Immature natural killer cell (primary cell): ENCODE measurements at regions not wholly inside any gene's neighbourhood (a gene's known extent, or its start where the extent isn't known, plus 50 kb on each side); places are given as distances from the start of the nearest gene placed in this dataset.

Source experiments
- DNase-seq, 3 donors: peaks; one replicate each; pipeline ENCODE4 v3.0.0; 2022; ENCODE audit warnings: mixed read lengths in 1 of 3
- H3K27ac Mint-ChIP-seq, 6 donors: one replicate each; pipeline ENCODE4 v1.8.0; 2020; ENCODE audit warnings: mixed read lengths in 6 of 6, mild to moderate bottlenecking in 5 of 6, inconsistent platforms in 4 of 6, moderate library complexity in 3 of 6
- H3K27me3 Mint-ChIP-seq, 3 donors: one replicate each; pipeline ENCODE4 v1.8.0; 2020 to 2021; ENCODE audit warnings: low read depth in 3 of 3, mild to moderate bottlenecking in 3 of 3, mixed read lengths in 3 of 3, moderate library complexity in 3 of 3, inconsistent platforms in 1 of 3
- H3K36me3 Mint-ChIP-seq, 3 donors: one replicate each; pipeline ENCODE4 v1.8.0; 2020; ENCODE audit warnings: mixed read lengths in 3 of 3, inconsistent platforms in 2 of 3, mild to moderate bottlenecking in 2 of 3
- H3K4me1 Mint-ChIP-seq, 2 donors: one replicate each; pipeline ENCODE4 v1.8.0; 2020; ENCODE audit warnings: inconsistent platforms in 2 of 2, mild to moderate bottlenecking in 2 of 2, mixed read lengths in 2 of 2, moderate library complexity in 1 of 2
- H3K4me3 Mint-ChIP-seq, 5 donors: one replicate each; pipeline ENCODE4 v1.8.0; 2020; ENCODE audit warnings: mild to moderate bottlenecking in 5 of 5, mixed read lengths in 5 of 5, inconsistent platforms in 3 of 5, moderate library complexity in 3 of 5
- H3K9me3 Mint-ChIP-seq, 6 donors: one replicate each; pipeline ENCODE4 v1.8.0; 2020; ENCODE audit warnings: mild to moderate bottlenecking in 6 of 6, mixed read lengths in 6 of 6, inconsistent platforms in 4 of 6, moderate library complexity in 3 of 6

DNA sequence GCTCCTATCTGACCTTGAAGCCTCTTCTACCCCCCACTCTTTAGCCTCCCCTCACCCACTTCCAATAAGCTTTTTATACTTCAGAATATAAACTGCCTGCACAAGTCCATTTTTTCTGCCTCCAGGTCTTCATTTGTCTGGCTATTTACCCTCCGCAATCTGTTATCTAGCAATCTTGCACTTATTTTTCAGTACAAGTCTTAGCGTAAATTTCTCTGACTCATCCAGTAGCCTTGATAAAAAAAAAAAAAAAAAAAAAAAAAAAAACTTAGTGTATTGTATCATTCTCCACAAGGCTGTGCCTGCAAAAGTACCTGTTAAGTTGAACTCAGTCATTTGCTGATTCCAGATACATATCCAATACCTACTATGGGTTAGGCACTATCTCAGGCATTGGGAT lies 219.5 kb upstream of the DKK2 start:
- no peaks in the 10 kb centered on the region for H3K36me3 Mint-ChIP-seq
- no peaks in the 10 kb centered on the region for H3K4me1 Mint-ChIP-seq
- H3K9me3 Mint-ChIP-seq = peaks cover 0 to 5% (median 2%) of the 10 kb centered on the region in 6 donors
- H3K27me3 Mint-ChIP-seq = peaks cover 0 to 1% (median 0%) of the 10 kb centered on the region in 3 donors
- H3K27ac Mint-ChIP-seq = no peak overlapping the region
- no peak for DNase-seq
- no peak overlapping the region for H3K4me3 Mint-ChIP-seq

DNA sequence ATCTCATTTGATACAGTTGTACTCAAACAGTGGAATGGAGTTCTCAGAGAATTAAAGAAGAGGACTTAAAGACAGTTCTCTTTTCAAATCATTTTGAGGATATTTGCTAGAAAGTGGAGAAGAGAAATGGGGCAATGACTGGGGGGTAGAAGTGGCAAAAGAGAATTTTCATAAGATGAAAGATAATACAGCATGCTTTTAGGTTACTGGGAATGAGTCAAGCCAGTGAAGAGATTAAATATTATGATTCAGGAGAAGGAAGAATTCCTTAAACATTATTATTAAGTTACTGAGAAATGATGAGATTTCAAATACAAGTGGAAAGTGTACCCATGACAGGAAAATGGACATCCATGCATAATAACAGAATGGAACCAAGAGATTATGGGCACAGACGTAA lies 219.0 kb upstream of the DKK2 start:
- Mint-ChIP-seq H3K4me1 (no peaks in the 10 kb centered on the region), H3K4me3 (no peak overlapping the region), H3K27me3 (no peaks in the 10 kb centered on the region), H3K9me3 (peaks cover 0 to 7% (median 4%) of the 10 kb centered on the region in 6 donors), H3K36me3 (no peaks in the 10 kb centered on the region), H3K27ac (no peak overlapping the region)
- no peak for DNase-seq

DNA sequence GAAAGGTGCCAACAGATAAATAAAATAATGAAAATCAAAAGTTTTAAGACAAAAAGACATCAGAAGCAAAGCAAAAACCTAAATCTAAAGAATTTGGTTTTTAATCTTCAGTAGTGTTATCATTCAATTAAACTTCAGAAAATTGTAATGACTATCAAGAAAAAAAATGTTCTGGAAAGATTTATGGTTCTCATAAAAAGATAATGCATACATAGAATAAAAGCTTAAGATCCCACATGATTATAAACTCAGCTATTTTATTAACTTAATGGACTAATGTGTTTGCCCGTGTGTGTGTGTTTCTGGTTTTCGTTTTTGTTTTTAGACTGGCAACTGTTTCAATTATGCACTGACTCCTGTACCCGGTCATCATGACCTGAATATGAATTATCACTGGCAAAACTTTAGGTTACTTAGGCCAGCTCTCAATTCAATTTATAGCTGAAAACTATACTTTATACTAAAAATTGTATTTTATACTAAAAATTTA lies 217.5 kb upstream of the DKK2 start:
- peaks cover 0 to 12% (median 6%) of the 10 kb centered on the region in 6 donors for H3K9me3 Mint-ChIP-seq
- H3K27ac Mint-ChIP-seq = no peak overlapping the region
- DNase-seq = no peak
- peaks cover 0 to 2% (median 0%) of the 10 kb centered on the region in 3 donors for H3K27me3 Mint-ChIP-seq
- H3K4me3 Mint-ChIP-seq = no peak overlapping the region
- H3K4me1 Mint-ChIP-seq = no peaks in the 10 kb centered on the region
- no peaks in the 10 kb centered on the region for H3K36me3 Mint-ChIP-seq

DNA sequence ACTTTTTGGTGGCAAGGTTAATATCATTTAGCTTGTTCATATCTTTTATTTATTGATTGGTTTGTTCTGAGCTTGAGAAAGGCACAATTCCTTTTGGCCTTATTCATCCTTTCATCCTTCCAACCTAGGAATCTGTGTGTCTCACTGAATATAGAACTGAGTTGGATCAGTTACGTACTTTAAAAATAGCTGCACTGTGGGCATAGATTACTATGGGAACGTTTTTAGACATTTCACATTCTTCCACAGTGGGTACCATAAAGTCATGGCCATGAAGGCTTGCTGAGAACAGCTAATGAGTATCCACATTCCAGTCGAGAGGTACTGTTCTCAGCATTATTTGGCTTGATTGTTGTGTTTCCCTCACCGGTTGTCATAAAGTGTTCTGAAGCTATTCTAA lies 217.0 kb upstream of the DKK2 start:
- Mint-ChIP-seq H3K36me3 (no peaks in the 10 kb centered on the region), H3K27me3 (peaks cover 0 to 2% (median 0%) of the 10 kb centered on the region in 3 donors), H3K4me1 (no peaks in the 10 kb centered on the region), H3K4me3 (no peak overlapping the region), H3K9me3 (peaks cover 0 to 13% (median 8%) of the 10 kb centered on the region in 6 donors), H3K27ac (no peak overlapping the region)
- DNase-seq = no peak

DNA sequence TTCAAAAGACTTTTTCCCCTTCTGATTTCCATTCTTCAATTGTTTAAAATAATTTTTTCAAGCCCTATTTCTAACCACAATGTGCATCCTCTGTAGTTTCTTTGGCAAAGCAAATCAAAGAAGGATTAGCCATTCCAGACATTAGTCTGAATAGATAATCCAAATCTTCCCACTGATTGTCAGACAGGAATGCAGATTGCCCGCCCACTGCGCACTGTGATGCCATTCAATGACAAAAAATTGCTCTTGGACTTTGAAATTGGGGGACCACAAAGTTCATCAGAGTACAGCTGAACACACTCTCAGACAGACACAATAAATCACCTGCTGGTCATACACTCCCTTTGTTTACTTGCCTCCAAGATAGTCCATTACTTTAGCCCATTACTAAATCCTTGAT lies 216.5 kb upstream of the DKK2 start:
- H3K4me3 Mint-ChIP-seq = no peak overlapping the region
- no peak overlapping the region for H3K27ac Mint-ChIP-seq
- no peak for DNase-seq
- H3K36me3 Mint-ChIP-seq = no peaks in the 10 kb centered on the region
- peaks cover 0 to 13% (median 7%) of the 10 kb centered on the region in 6 donors for H3K9me3 Mint-ChIP-seq
- H3K27me3 Mint-ChIP-seq = peaks cover 0 to 2% (median 0%) of the 10 kb centered on the region in 3 donors
- H3K4me1 Mint-ChIP-seq = no peaks in the 10 kb centered on the region

DNA sequence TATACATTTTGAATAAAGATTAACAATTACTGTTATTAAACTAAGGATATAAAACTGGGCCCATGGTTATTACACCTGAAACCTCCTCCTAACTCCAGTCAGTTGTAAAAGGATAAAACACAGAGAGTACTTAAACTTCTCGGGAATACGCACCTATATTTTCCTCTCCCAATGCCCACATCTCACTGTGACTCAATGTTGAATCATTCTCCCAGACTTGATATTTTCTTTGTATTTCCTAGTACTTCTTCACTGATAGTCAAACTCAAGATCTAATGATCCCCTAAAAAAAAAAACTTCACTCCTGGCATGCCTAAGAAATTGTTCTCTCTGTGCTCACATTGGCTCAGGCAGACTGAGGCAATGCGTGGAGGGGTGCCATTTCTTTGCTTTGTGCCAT lies 212.5 kb upstream of the DKK2 start:
- Mint-ChIP-seq H3K4me3 (no peak overlapping the region), H3K9me3 (peaks cover 0 to 10% (median 6%) of the 10 kb centered on the region in 6 donors), H3K4me1 (no peaks in the 10 kb centered on the region), H3K36me3 (no peaks in the 10 kb centered on the region), H3K27me3 (peaks cover 0 to 2% (median 0%) of the 10 kb centered on the region in 3 donors), H3K27ac (no peak overlapping the region)
- DNase-seq = no peak

DNA sequence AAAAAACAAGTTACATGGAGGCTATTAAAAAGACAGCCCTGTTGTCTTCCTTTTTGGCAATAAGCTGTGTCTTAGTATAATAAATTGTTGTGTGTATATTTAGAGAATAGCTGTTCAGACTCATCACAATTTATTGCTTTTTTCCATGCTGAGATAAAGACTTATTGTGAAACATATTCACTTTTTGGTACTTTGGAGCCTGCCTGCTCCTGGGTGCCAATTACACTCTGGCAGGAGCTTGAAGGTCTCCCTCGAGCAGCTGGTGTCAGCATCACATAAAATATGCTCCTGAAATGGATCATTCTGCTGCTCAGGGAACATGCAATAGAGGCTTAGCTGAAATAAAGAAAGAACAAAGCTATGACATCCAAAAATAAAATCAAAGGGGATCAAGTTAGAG lies 211.6 kb upstream of the DKK2 start:
- DNase-seq = no peak
- Mint-ChIP-seq H3K4me1 (no peaks in the 10 kb centered on the region), H3K27me3 (peaks cover 0 to 3% (median 2%) of the 10 kb centered on the region in 3 donors), H3K4me3 (no peak overlapping the region), H3K27ac (no peak overlapping the region), H3K36me3 (no peaks in the 10 kb centered on the region), H3K9me3 (peaks cover 0 to 16% (median 6%) of the 10 kb centered on the region in 6 donors)

DNA sequence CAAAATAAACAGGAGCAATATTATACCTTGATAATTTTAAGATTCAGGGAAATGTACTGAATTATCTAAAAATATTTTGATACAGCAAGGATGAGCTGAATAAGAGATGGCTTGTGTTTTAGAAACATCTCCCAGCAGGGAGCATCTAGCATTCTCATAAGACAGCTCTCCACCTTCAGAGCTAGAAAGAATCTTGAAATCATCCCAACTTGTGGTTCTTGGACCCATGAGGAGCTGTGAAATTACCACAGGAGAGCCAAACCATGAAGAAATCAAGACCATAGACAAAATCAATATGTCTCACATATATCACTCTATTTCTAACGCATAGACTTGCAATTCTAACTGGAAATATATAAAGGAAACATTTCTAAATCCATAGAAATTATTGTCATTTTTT lies 210.6 kb upstream of the DKK2 start:
- Mint-ChIP-seq H3K4me1 (no peaks in the 10 kb centered on the region), H3K27me3 (peaks cover 0 to 3% (median 2%) of the 10 kb centered on the region in 3 donors), H3K9me3 (peaks cover 0 to 17% (median 8%) of the 10 kb centered on the region in 6 donors), H3K36me3 (no peaks in the 10 kb centered on the region), H3K27ac (no peak overlapping the region), H3K4me3 (no peak overlapping the region)
- no peak for DNase-seq

DNA sequence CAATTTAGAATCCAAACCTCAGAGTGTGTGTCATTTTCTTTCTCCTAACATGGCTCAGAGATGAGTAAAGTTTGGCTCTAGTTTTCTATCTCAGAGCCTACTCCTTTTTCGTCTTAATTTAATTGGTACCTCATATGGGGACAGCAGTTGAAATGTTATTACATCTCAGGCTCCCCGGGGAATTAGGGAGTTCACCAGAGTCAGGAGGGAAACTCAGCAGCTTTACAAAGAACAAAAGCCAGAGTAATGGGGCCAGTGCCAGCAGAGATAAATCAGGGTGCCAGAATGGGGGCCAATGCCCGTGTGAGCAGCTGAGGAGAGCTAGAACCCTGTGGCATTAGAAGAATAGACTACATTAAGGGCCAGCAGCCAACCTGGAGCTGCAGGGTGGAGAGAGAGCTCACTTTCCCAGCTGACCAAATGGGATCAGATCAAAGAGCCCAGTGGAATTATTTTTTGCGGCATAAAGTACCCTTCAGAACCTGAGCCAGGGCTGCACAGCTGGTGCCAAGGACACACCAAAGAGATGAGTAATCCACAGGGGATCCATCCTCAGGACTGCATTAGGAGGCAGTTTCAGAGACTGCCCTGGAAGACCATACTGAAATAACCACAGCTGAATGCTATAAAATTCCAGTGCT lies 207.1 kb upstream of the DKK2 start:
- H3K4me3 Mint-ChIP-seq = no peak overlapping the region
- H3K27ac Mint-ChIP-seq = no peak overlapping the region
- H3K27me3 Mint-ChIP-seq = peaks cover 0 to 3% (median 0%) of the 10 kb centered on the region in 3 donors
- no peak for DNase-seq
- peaks cover under 1 to 12% (median 6%) of the 10 kb centered on the region in 6 donors for H3K9me3 Mint-ChIP-seq
- no peaks in the 10 kb centered on the region for H3K4me1 Mint-ChIP-seq
- no peaks in the 10 kb centered on the region for H3K36me3 Mint-ChIP-seq

DNA sequence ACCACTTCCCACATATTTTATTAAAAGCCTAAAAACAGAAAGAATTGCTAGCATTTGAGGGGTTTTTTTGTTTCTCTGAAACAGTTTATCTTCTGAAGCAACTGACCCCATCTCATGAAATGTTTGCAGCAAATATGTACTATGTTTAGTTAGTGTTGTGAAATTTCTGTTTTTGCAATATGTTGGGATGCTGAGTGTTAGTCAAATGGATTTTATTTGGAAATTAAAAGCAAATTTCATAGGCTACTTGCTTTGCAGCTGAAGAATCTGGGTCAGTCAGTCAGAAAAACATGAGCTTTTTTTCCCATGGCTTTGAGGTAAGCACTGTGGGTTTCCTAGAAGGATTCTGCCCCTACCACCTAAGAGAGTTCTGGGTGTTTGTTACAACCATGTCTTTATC lies 184.9 kb upstream of the DKK2 start:
- Mint-ChIP-seq H3K4me1 (no peaks in the 10 kb centered on the region), H3K4me3 (no peak overlapping the region), H3K36me3 (no peaks in the 10 kb centered on the region), H3K27ac (no peak overlapping the region), H3K9me3 (peaks cover 0 to 9% (median 2%) of the 10 kb centered on the region in 6 donors), H3K27me3 (peaks cover 0 to under 1% (median 0%) of the 10 kb centered on the region in 3 donors)
- no peak for DNase-seq

DNA sequence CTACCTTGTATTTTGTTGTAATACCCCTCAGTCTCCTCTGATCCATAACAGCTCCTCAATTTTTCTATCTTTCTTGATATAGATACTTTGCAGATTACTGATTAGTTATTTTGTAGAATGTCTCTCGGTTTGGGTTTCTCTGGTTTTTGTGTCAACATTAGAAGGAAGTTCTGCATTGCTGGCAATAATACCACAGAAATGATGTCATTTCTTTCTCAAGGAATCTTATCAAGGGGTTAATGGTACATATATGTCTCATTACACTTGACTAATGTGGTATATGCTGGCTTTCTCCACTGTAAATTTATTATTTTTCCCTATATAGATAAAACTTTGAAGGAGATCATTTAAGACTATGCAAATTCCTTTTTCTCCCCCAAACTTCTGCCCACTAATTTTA lies 183.6 kb upstream of the DKK2 start:
- no peak overlapping the region for H3K4me3 Mint-ChIP-seq
- no peaks in the 10 kb centered on the region for H3K36me3 Mint-ChIP-seq
- no peaks in the 10 kb centered on the region for H3K4me1 Mint-ChIP-seq
- H3K27ac Mint-ChIP-seq = no peak overlapping the region
- peaks cover 0 to 6% (median 0%) of the 10 kb centered on the region in 3 donors for H3K27me3 Mint-ChIP-seq
- H3K9me3 Mint-ChIP-seq = peaks cover 0 to 14% (median 3%) of the 10 kb centered on the region in 6 donors
- no peak for DNase-seq

DNA sequence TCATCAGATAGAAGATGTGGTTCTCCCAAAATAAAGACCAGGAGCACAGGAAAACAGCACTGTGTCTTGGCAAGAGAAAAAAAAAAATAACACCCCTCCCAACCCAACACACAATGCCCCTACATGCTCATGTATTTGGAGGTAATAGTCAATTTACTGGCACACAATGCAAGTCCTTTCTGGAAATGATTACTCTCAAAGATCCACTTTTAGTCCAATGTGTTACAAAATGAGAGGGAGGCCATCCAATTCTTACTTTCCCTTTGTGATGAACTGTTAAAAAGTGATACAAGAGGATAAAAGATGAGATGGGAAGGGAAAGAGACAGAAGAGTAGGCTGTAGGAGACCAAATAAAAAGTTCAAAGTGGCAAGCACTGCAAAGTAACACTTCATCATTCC lies 180.3 kb upstream of the DKK2 start:
- Mint-ChIP-seq H3K36me3 (no peaks in the 10 kb centered on the region), H3K9me3 (peaks cover 0 to 16% (median 4%) of the 10 kb centered on the region in 6 donors), H3K4me1 (no peaks in the 10 kb centered on the region), H3K27me3 (peaks cover 0 to 7% (median 0%) of the 10 kb centered on the region in 3 donors), H3K4me3 (no peak overlapping the region), H3K27ac (no peak overlapping the region)
- DNase-seq = no peak

DNA sequence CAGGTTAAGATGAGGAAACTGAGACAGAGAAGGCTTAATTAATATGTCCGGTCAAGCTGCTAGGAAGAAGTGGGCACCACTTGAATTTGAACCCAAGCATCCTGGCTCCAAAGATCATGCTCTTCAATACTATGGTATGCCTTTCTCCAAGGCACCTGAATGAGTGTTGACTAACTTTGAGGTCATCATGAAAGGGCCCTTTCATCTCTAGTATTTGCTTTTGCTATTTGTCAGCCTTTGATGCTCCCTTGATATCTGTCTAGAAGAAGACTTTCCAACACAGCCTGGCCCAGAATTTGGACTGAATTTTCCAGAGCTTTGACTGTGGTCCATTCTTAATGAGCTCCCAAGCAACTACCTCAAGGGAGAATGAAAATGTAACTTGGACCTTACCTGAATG lies 179.1 kb upstream of the DKK2 start:
- H3K4me3 Mint-ChIP-seq = no peak overlapping the region
- H3K36me3 Mint-ChIP-seq = no peaks in the 10 kb centered on the region
- no peaks in the 10 kb centered on the region for H3K4me1 Mint-ChIP-seq
- no peak overlapping the region for H3K27ac Mint-ChIP-seq
- peaks cover 0 to 7% (median 0%) of the 10 kb centered on the region in 3 donors for H3K27me3 Mint-ChIP-seq
- peaks cover 0 to 16% (median 5%) of the 10 kb centered on the region in 6 donors for H3K9me3 Mint-ChIP-seq
- no peak for DNase-seq

DNA sequence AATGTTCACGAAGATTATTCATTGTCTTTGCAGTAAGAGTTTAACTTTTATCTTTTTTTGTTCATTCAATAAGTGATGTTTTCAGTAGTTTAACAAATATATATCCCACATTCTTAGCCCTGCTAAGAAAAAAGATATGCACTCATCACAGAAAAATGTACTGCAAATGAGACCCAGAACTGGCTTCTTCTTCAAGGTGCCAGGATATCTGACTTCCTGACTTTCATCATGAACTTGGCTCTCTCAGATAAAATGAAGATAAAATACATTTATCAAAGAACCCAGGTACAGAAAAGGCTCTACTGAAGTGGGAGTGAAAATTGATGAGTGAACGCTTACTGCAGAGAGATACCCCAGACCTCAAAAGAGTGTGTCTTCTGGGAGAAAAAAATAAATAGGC lies 177.8 kb upstream of the DKK2 start:
- peaks cover 0 to 16% (median 5%) of the 10 kb centered on the region in 6 donors for H3K9me3 Mint-ChIP-seq
- H3K4me3 Mint-ChIP-seq = no peak overlapping the region
- no peaks in the 10 kb centered on the region for H3K4me1 Mint-ChIP-seq
- H3K27me3 Mint-ChIP-seq = peaks cover 0 to 7% (median 0%) of the 10 kb centered on the region in 3 donors
- DNase-seq = no peak
- H3K27ac Mint-ChIP-seq = no peak overlapping the region
- no peaks in the 10 kb centered on the region for H3K36me3 Mint-ChIP-seq

DNA sequence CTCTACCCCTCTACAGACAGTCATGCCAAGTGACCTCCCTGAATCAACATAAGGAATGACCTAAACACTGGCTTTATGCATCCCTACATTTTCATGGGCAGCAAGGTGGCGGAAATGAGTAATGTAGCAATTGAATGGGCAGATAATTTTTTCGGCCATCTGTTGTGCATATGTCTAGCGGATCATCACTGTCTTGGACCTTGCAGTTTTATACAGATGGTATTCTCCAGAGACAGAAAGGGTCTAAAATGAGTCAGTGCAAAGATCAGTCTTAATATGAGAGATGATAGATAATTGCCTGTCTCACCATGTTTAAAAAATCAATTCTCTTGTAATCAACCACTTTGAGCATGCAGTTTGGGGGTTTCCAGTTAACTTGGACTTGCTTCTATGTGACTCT lies 177.3 kb upstream of the DKK2 start:
- peaks cover 0 to 16% (median 5%) of the 10 kb centered on the region in 6 donors for H3K9me3 Mint-ChIP-seq
- H3K4me3 Mint-ChIP-seq = no peak overlapping the region
- peaks cover 0 to 7% (median 0%) of the 10 kb centered on the region in 3 donors for H3K27me3 Mint-ChIP-seq
- H3K36me3 Mint-ChIP-seq = no peaks in the 10 kb centered on the region
- H3K27ac Mint-ChIP-seq = no peak overlapping the region
- no peaks in the 10 kb centered on the region for H3K4me1 Mint-ChIP-seq
- no peak for DNase-seq
